DMS153 treated with DMSO at 0.1 percent for 48 hours (cell line): ENCODE measurements at regions not wholly inside any gene's neighbourhood (a gene's known extent, or its start where the extent isn't known, plus 50 kb on each side); places are given as distances from the start of the nearest gene placed in this dataset.

Source experiments
- DNase-seq: peaks from one replicate; lab custom pipeline; 2025; ENCODE audit not compliant: unreplicated experiment; lab: John Stamatoyannopoulos, UW

GRCh38 chr14:89498878-89499277 lies 81.8 kb upstream of the FOXN3 start:
- no peak for DNase-seq

- DNase-seq = no peak
Observed at GRCh38 chr14:89495718-89496117, 78.7 kb upstream of the FOXN3 start.

- no peak for DNase-seq
Observed at GRCh38 chr14:89493877-89494634, 77.0 kb upstream of the FOXN3 start.

GRCh38 chr14:89493406-89493805 lies 76.4 kb upstream of the FOXN3 start:
- DNase-seq = no peak

- DNase-seq = no peak
Observed at GRCh38 chr14:89491711-89492381, 74.8 kb upstream of the FOXN3 start.

GRCh38 chr14:89490466-89490865 lies 73.4 kb upstream of the FOXN3 start:
- DNase-seq = no peak

- no peak for DNase-seq
Observed at GRCh38 chr14:89489761-89490437, 72.9 kb upstream of the FOXN3 start.

GRCh38 chr14:89486961-89487360 lies 69.9 kb upstream of the FOXN3 start:
- DNase-seq = no peak

- no peak for DNase-seq
Observed at GRCh38 chr14:89486505-89486904, 69.5 kb upstream of the FOXN3 start.

GRCh38 chr14:89485264-89485663 lies 68.2 kb upstream of the FOXN3 start:
- DNase-seq = peak; percentile 5

GRCh38 chr14:89484051-89484844 lies 67.2 kb upstream of the FOXN3 start:
- DNase-seq = no peak

GRCh38 chr14:89481196-89481595 lies 64.2 kb upstream of the FOXN3 start:
- DNase-seq = no peak

- no peak for DNase-seq
Observed at GRCh38 chr14:89480278-89480677, 63.2 kb upstream of the FOXN3 start.

GRCh38 chr14:89479802-89480201 lies 62.8 kb upstream of the FOXN3 start:
- DNase-seq = no peak

- DNase-seq = no peak
Observed at GRCh38 chr14:89477391-89477790, 60.4 kb upstream of the FOXN3 start.

- no peak for DNase-seq
Observed at GRCh38 chr14:89476354-89476896, 59.4 kb upstream of the FOXN3 start.

GRCh38 chr14:89474464-89474863 lies 57.4 kb upstream of the FOXN3 start:
- no peak for DNase-seq

GRCh38 chr14:89473989-89474388 lies 57.0 kb upstream of the FOXN3 start:
- DNase-seq = no peak

GRCh38 chr14:89473569-89473968 lies 56.5 kb upstream of the FOXN3 start:
- DNase-seq = no peak

GRCh38 chr14:89470401-89470800 lies 53.4 kb upstream of the FOXN3 start:
- DNase-seq = no peak
